ENCODE measurements at regions not wholly inside any gene's neighbourhood (a gene's known extent, or its start where the extent isn't known, plus 50 kb on each side); places are given as distances from the start of the nearest gene placed in this dataset.
"Not testable (repeated sequence)": the region's sequence is repeated elsewhere in the genome, so short reads cannot be mapped to it uniquely, and the experiment has no call there.

- Histone ChIP-seq H3K27ac (no peak overlapping the region), H3K9me3 (no peaks in the 10 kb centered on the region), H3K36me3 (no peaks in the 10 kb centered on the region), H3K4me1 (no peaks in the 10 kb centered on the region), H3K27me3 (no peaks in the 10 kb centered on the region), H3K4me3 (no peak overlapping the region)
- intact Hi-C loops (cut with DNase I; ENCODE audit: low total_unique reads), result no loop called here
- DNase-seq, result no peak
- no peak for TF ChIP-seq CTCF (IDR thresholded peaks at IDR 0.05)
- no peak for TF ChIP-seq POLR2A (IDR thresholded peaks at IDR 0.05)
Measured at GRCh38 chr13:78867655-78868054, 208.7 kb upstream of the OBI1 start.

GRCh38 chr13:78866076-78866475 lies 207.1 kb upstream of the OBI1 start:
- not testable (repeated sequence) for H3K4me3 ChIP-seq

GRCh38 chr13:78862446-78862845 lies 203.5 kb upstream of the OBI1 start:
- DNase-seq, result no peak
- Histone ChIP-seq H3K27me3 (no peaks in the 10 kb centered on the region), H3K27ac (no peak overlapping the region), H3K9me3 (no peaks in the 10 kb centered on the region), H3K36me3 (no peaks in the 10 kb centered on the region), H3K4me1 (no peaks in the 10 kb centered on the region), H3K4me3 (no peak overlapping the region)
- no peak for TF ChIP-seq CTCF (IDR thresholded peaks at IDR 0.05)
- no peak for TF ChIP-seq POLR2A (IDR thresholded peaks at IDR 0.05)
- intact Hi-C loops (cut with DNase I; ENCODE audit: low total_unique reads), result no loop called here

More at GRCh38 chr13:78866076-78866475, 207.1 kb upstream of the OBI1 start:
- H3K36me3 ChIP-seq; H3K9me3 ChIP-seq; DNase-seq; intact Hi-C loops (cut with DNase I; ENCODE audit: low total_unique reads); H3K4me1 ChIP-seq; H3K27me3 ChIP-seq; H3K27ac ChIP-seq: not testable (repeated sequence)

GRCh38 chr13:78852709-78853108 lies 193.8 kb upstream of the OBI1 start:
- TF ChIP-seq CTCF (IDR thresholded peaks at IDR 0.05) (no peak), POLR2A (IDR thresholded peaks at IDR 0.05) (no peak)
- no peak overlapping the region for H3K27ac ChIP-seq
- intact Hi-C loops (cut with DNase I; ENCODE audit: low total_unique reads), result no loop called here
- DNase-seq, result no peak
- H3K9me3 ChIP-seq, result peaks cover 0 to 5% of the 10 kb centered on the region in 2 donors
- H3K36me3 ChIP-seq, result no peaks in the 10 kb centered on the region
- no peak overlapping the region for H3K4me3 ChIP-seq
- no peaks in the 10 kb centered on the region for H3K27me3 ChIP-seq
- no peaks in the 10 kb centered on the region for H3K4me1 ChIP-seq

- TF ChIP-seq POLR2A (IDR thresholded peaks at IDR 0.05) (no peak), CTCF (IDR thresholded peaks at IDR 0.05) (no peak)
- H3K4me1 ChIP-seq, result no peaks in the 10 kb centered on the region
Measured at GRCh38 chr13:78845656-78846365, 186.9 kb upstream of the OBI1 start.

GRCh38 chr13:78844106-78844505 lies 185.2 kb upstream of the OBI1 start:
- no peak overlapping the region for H3K4me3 ChIP-seq
- intact Hi-C loops (cut with DNase I; ENCODE audit: low total_unique reads), result no loop called here

More at GRCh38 chr13:78845656-78846365, 186.9 kb upstream of the OBI1 start:
- no peak for DNase-seq
- no peaks in the 10 kb centered on the region for H3K36me3 ChIP-seq
- no peak overlapping the region for H3K4me3 ChIP-seq
- intact Hi-C loops (cut with DNase I; ENCODE audit: low total_unique reads), result no loop called here
- H3K9me3 ChIP-seq, result no peaks in the 10 kb centered on the region
- H3K27ac ChIP-seq, result no peak overlapping the region
- H3K27me3 ChIP-seq, result no peaks in the 10 kb centered on the region

More at GRCh38 chr13:78844106-78844505, 185.2 kb upstream of the OBI1 start:
- DNase-seq, result no peak
- Histone ChIP-seq H3K36me3 (no peaks in the 10 kb centered on the region), H3K27me3 (no peaks in the 10 kb centered on the region), H3K9me3 (no peaks in the 10 kb centered on the region), H3K27ac (no peak overlapping the region), H3K4me1 (no peaks in the 10 kb centered on the region)
- TF ChIP-seq POLR2A (IDR thresholded peaks at IDR 0.05) (no peak), CTCF (IDR thresholded peaks at IDR 0.05) (no peak)
